Astrocyte of the spinal cord (primary cell): ENCODE measurements at regions not wholly inside any gene's neighbourhood (a gene's known extent, or its start where the extent isn't known, plus 50 kb on each side); places are given as distances from the start of the nearest gene placed in this dataset.
A peak's percentile ranks its signal among the peaks of the same experiment; 100 is the strongest.

Experiments used
- DNase-seq: peaks from one replicate; pipeline ENCODE4 v3.0.0; 2011; ENCODE audit warnings: low read depth, low spot score
- H3K4me3 ChIP-seq: 2 replicates; pipeline ENCODE4 v1.5.1; 2011; ENCODE audit warnings: low read depth, mild to moderate bottlenecking, low read length, moderate library complexity
- CTCF ChIP-seq: IDR thresholded peaks from 2 replicates; pipeline ENCODE4 v1.5.1; 2012; ENCODE audit warnings: low read depth, mild to moderate bottlenecking, low read length, inconsistent platforms
- in situ Hi-C: cut with HindIII; loops from 2 replicates; pipeline ENCODE4 v1.10.0; 2017; ENCODE audit warnings: low sequenced_read_pairs

DNA sequence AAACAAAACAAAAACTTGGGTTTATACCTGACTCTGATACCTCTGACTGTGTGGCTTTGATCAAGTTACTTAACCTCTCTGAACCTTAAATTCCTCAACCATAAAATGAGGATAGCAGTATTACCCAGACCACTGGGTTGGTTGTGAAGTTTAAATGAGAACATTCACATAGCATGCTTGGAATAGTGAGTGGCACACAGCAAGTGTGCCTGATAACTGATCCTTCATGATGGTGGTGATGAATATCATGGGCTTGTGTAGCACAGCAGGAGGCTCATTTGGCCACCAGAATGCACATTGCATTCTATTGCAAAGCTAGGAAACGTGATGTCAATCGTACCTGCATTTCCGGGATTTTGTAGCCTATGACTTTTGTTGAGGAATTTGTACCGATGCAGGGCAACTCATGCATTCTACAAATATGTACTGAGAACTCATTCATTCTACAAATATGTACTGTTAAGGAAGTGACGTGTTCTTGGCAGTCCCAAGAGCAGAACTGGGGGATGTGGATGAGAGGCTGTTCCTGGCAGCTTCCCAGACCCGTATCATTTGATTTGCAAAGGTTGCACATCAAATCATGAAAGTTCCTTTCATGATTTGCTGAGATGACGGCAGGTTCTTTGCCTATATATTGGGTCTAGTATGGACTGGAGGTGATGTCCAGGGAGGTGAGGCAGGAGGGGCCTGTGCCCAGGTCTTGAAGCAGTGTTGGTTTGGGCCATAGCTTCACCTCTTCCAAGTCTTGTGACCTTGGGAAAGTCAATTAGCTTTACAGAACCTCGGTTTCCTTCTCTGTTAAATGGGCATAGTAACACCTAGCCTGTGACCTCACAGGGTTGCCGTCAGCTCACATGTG, 94.6 kb upstream of the SMNDC1 start:
- in situ Hi-C loops = no loop called here
- H3K4me3 ChIP-seq = no peak overlapping the region
- TF ChIP-seq CTCF = no peak
- peak; percentile 97 for DNase-seq

DNA sequence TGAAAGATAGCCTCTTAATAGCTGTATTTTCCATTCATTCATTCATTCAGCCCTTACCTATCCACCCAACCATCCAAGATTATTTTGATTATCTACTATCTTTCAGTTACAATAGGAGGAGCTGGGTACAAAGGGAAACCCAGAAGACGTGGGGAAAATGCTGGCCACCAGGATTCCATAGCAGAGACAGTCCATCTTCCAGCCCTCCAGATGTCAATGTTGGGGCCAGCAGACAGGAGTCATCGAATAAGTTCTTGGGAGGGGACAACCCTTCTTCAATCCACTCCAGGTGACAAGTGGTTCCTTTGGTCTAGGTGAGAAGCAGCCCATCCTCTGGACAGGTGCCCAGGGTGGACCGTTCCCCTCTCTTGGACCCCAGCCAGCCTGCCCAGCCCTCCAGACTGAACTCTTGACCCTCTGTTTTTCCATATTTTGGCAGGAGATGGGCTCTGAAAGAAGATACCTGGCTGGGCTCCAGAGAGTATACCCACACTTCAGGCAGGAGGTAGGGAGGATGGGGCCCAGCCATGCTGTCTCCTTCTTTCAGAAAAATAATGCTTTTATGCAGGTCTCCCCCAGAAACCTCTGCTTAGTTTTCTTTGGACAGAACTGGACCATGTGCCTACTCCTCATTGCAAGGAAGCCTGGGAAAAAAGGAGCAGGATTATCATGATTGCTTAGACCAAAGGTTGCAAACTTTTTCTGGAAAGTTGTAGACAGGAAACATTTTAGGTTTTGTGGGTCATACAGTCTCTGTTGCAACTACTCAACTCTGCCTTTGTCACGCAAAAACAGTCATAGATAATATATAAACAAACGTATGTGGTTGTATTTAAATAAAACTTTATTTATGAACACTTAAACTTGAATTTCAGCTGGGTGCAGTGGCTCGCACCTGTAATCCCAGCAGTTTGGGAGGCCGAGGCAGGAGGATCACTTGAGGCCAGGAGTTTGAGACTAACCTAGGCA, 95.5 kb upstream of the SMNDC1 start:
- H3K4me3 ChIP-seq = no peak overlapping the region
- DNase-seq = no peak
- TF ChIP-seq CTCF = no peak
- in situ Hi-C loops = no loop called here

GRCh38 chr10:110401401-110402076, 96.2 kb upstream of the DUSP5 start:
- no peak for DNase-seq
- TF ChIP-seq CTCF = no peak
- H3K4me3 ChIP-seq = no peak overlapping the region
- in situ Hi-C loops = no loop called here

DNA sequence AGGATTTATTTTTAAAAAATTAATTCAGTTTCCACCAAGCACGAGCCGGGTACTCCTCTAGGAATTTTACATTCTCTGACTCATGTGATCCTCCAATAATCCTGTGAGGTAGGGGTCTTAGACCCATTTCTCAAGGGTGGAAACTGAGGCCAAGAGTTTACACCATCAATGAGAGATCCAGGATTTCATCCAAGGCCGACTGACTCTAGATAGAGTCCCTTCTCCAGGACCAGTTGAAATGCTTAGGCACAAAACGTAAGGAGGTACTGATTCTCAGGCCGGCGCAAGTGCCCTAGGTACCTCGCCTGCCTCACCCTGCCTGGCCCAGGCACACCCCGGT, 95.7 kb upstream of the DUSP5 start:
- in situ Hi-C loops = no loop called here
- DNase-seq = no peak
- no peak for TF ChIP-seq CTCF
- H3K4me3 ChIP-seq = no peak overlapping the region

- TF ChIP-seq CTCF = no peak
- DNase-seq = no peak
- in situ Hi-C loops = no loop called here
- no peak overlapping the region for H3K4me3 ChIP-seq
These were observed 94.1 kb upstream of the DUSP5 start for GRCh38 chr10:110403593-110403992.

- H3K4me3 ChIP-seq = no peak overlapping the region
- in situ Hi-C loops = no loop called here
- no peak for TF ChIP-seq CTCF
- no peak for DNase-seq
These were observed 93.3 kb upstream of the DUSP5 start for GRCh38 chr10:110404413-110404812.
